HG02970 (cell line): ENCODE measurements at regions not wholly inside any gene's neighbourhood (a gene's known extent, or its start where the extent isn't known, plus 50 kb on each side); places are given as distances from the start of the nearest gene placed in this dataset.

Experiments used
- ATAC-seq: cut with Tn5 transposase; IDR thresholded peaks from one replicate; pipeline ENCODE4 v1.9.1; 2021; ENCODE audit warnings: mild to moderate bottlenecking, moderate library complexity, moderate number of reproducible peaks; ENCODE audit not compliant: unreplicated experiment, low FRiP score

GRCh38 chr13:85255978-85256377 lies 543.2 kb downstream of the SLITRK6 start:
- ATAC-seq: no peak

GRCh38 chr13:85254641-85255040 lies 544.6 kb downstream of the SLITRK6 start:
- no peak for ATAC-seq

- no peak for ATAC-seq
These were observed 550.1 kb downstream of the SLITRK6 start for GRCh38 chr13:85249151-85249550.

- no peak for ATAC-seq
These were observed 551.4 kb downstream of the SLITRK6 start for GRCh38 chr13:85247780-85248179.

GRCh38 chr13:85243831-85244230 lies 555.4 kb downstream of the SLITRK6 start:
- ATAC-seq: no peak

GRCh38 chr13:85241060-85241459 lies 558.2 kb downstream of the SLITRK6 start:
- no peak for ATAC-seq

GRCh38 chr13:85236413-85236812 lies 562.8 kb downstream of the SLITRK6 start:
- ATAC-seq: no peak

- no peak for ATAC-seq
These were observed 568.5 kb downstream of the SLITRK6 start for GRCh38 chr13:85230691-85231093.

- no peak for ATAC-seq
These were observed 570.5 kb downstream of the SLITRK6 start for GRCh38 chr13:85228692-85229091.

GRCh38 chr13:85223883-85224656 lies 575.1 kb downstream of the SLITRK6 start:
- ATAC-seq: no peak

GRCh38 chr13:85216576-85216975 lies 582.6 kb downstream of the SLITRK6 start:
- no peak for ATAC-seq

- ATAC-seq: no peak
These were observed 586.5 kb downstream of the SLITRK6 start for GRCh38 chr13:85212692-85213091.

GRCh38 chr13:85204668-85205344 lies 594.4 kb downstream of the SLITRK6 start:
- ATAC-seq: no peak

GRCh38 chr13:85197431-85197830 lies 601.8 kb downstream of the SLITRK6 start:
- no peak for ATAC-seq

- no peak for ATAC-seq
These were observed 604.7 kb downstream of the SLITRK6 start for GRCh38 chr13:85194482-85194881.

GRCh38 chr13:85191996-85192718 lies 607.1 kb downstream of the SLITRK6 start:
- ATAC-seq: no peak

- ATAC-seq: no peak
These were observed 612.7 kb downstream of the SLITRK6 start for GRCh38 chr13:85186356-85187045.

GRCh38 chr13:85174291-85174690 lies 624.9 kb downstream of the SLITRK6 start:
- ATAC-seq: no peak

- no peak for ATAC-seq
These were observed 628.8 kb downstream of the SLITRK6 start for GRCh38 chr13:85170372-85170771.

GRCh38 chr13:85166891-85167290 lies 632.3 kb downstream of the SLITRK6 start:
- ATAC-seq: no peak

- ATAC-seq: no peak
These were observed 636.2 kb downstream of the SLITRK6 start for GRCh38 chr13:85163063-85163462.
